ENCODE measurements at regions not wholly inside any gene's neighbourhood (a gene's known extent, or its start where the extent isn't known, plus 50 kb on each side); places are given as distances from the start of the nearest gene placed in this dataset.

DNA sequence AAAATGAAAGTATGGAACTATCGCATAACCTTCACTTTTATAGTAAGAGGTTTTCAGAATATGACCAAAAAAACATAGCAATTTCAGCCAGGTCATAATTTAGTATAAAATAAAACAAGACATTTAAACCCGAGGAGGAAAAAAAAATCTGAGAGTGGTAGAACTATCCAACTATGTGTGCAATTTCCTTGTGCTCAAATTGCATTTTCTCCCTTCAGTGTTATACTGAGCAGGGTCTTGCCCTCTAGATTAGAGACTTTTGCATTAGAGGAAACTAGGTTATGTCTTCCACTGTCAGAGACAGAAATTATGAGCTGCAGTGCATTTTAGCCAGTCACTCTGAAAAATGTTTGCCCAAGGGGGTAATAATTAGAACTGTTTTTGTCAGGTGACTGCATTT lies 330.6 kb downstream of the NR2F1-AS1 start:
- TF ChIP-seq EZH2phosphoT487 (IDR thresholded peaks at IDR 0.05; ENCODE audit: borderline replicate concordance, low read length) = no peak
- TF ChIP-seq, protein P1, sequence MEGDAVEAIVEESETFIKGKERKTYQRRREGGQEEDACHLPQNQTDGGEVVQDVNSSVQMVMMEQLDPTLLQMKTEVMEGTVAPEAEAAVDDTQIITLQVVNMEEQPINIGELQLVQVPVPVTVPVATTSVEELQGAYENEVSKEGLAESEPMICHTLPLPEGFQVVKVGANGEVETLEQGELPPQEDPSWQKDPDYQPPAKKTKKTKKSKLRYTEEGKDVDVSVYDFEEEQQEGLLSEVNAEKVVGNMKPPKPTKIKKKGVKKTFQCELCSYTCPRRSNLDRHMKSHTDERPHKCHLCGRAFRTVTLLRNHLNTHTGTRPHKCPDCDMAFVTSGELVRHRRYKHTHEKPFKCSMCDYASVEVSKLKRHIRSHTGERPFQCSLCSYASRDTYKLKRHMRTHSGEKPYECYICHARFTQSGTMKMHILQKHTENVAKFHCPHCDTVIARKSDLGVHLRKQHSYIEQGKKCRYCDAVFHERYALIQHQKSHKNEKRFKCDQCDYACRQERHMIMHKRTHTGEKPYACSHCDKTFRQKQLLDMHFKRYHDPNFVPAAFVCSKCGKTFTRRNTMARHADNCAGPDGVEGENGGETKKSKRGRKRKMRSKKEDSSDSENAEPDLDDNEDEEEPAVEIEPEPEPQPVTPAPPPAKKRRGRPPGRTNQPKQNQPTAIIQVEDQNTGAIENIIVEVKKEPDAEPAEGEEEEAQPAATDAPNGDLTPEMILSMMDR (IDR thresholded peaks at IDR 0.05; ENCODE audit: low read depth, low read length, poor library complexity, severe bottlenecking) = no peak

Data from DOHH2 (cell line).